Cardiac muscle cell (in vitro differentiated cells and primary cell): ENCODE measurements at regions not wholly inside any gene's neighbourhood (a gene's known extent, or its start where the extent isn't known, plus 50 kb on each side); places are given as distances from the start of the nearest gene placed in this dataset.

Experiments
- DNase-seq, 2 donors: peaks; one replicate each; pipeline versions ENCODE4 v3.0.0 to v3.0.0-alpha.2; 2010 to 2017; ENCODE audit warnings: low read depth in 1 of 2, low spot score in 1 of 2
- H3K27ac ChIP-seq: fragments of 200-600 bp; sonication (generic); 2 replicates; pipeline ENCODE4 v1.5.1; 2016
- H3K27me3 ChIP-seq: fragments of 200-600 bp; sonication (generic); 2 replicates; pipeline ENCODE4 v1.6.0; 2016; ENCODE audit warnings: control low read depth
- H3K36me3 ChIP-seq: fragments of 200-600 bp; sonication (generic); 2 replicates; pipeline ENCODE4 v1.5.1; 2016; ENCODE audit warnings: control low read depth
- H3K4me1 ChIP-seq: fragments of 200-600 bp; sonication (generic); 2 replicates; pipeline ENCODE4 v1.8.1; 2017; ENCODE audit warnings: low read depth, mild to moderate bottlenecking, mixed run types
- H3K4me3 ChIP-seq: fragments of 200-600 bp; sonication (generic); 2 replicates; pipeline ENCODE4 v1.5.1; 2016; ENCODE audit warnings: mild to moderate bottlenecking
- H3K9me3 ChIP-seq: fragments of 200-600 bp; sonication (generic); 2 replicates; pipeline ENCODE4 v1.5.1; 2017; ENCODE audit warnings: low read depth, mild to moderate bottlenecking, control low read depth
- TF ChIP-seq, protein P1 (sequence below): IDR thresholded peaks from 2 replicates; pipeline ENCODE4 v1.5.1; 2012; ENCODE audit warnings: low read depth, mild to moderate bottlenecking, low read length

DNA sequence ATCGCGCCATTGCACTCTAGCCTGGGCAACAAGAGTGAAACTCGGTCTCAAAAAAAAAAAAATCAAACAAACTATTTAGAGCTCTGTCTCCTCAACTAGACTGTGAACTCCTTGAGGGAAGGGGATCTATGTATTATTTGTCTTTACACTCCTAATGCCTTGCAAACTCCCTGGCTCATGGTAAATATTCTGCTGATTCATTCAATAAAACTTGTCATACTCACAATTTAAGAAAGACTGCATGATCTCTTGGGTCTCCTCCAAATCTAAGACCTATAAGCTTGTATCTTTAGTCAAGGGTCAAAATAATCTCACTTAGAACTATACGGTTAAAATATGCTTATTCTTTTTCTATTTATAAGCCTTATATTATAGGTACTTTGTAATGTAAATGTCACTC is 90.3 kb upstream of the NR5A2 start:
- no peaks in the 10 kb centered on the region for H3K36me3 ChIP-seq
- no peaks in the 10 kb centered on the region for H3K4me1 ChIP-seq
- TF ChIP-seq, protein P1, sequence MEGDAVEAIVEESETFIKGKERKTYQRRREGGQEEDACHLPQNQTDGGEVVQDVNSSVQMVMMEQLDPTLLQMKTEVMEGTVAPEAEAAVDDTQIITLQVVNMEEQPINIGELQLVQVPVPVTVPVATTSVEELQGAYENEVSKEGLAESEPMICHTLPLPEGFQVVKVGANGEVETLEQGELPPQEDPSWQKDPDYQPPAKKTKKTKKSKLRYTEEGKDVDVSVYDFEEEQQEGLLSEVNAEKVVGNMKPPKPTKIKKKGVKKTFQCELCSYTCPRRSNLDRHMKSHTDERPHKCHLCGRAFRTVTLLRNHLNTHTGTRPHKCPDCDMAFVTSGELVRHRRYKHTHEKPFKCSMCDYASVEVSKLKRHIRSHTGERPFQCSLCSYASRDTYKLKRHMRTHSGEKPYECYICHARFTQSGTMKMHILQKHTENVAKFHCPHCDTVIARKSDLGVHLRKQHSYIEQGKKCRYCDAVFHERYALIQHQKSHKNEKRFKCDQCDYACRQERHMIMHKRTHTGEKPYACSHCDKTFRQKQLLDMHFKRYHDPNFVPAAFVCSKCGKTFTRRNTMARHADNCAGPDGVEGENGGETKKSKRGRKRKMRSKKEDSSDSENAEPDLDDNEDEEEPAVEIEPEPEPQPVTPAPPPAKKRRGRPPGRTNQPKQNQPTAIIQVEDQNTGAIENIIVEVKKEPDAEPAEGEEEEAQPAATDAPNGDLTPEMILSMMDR: no peak
- H3K27ac ChIP-seq: no peak overlapping the region
- no peak overlapping the region for H3K4me3 ChIP-seq
- H3K9me3 ChIP-seq: no peaks in the 10 kb centered on the region
- H3K27me3 ChIP-seq: peaks cover 2% of the 10 kb centered on the region
- DNase-seq: no peak

DNA sequence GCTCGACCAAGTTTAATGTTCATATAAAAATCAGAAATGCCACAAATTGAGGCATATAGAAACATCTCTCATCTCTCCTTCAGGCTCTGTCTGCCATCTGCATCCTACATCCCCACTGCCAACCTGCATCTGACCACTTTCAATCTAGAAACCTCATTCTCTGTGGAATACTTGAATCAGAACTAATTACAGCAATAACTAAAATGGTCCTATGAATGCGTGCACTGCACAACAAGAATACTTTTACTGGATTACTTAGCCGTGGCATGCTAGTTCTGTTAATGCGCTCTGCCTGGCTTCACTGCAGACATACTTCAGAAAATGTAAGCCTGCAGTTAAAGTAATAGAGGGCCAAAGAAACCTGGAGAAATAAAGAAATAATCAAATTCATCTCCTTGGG is 89.8 kb upstream of the NR5A2 start:
- TF ChIP-seq, protein P1: no peak

DNA sequence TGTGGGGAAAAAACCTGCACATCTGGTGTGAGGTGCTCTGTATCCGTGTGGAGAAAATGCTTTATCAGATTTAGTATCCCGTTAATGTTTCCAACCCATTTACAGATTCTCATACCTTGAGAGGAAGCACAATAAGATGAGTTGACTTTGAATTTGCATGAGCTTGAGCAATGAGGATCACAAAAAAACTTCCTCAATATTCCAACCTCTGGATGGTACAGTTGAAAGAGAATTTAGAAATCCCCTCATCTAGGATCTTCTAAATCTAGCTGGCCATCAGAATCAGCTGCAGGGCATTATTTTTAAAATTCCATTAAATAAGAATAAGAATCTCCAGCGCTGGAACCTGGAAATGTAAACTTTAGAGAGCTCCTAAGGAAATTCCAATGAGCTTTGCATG is 82.5 kb upstream of the NR5A2 start:
- H3K9me3 ChIP-seq: no peaks in the 10 kb centered on the region
- TF ChIP-seq, protein P1: no peak
- H3K27me3 ChIP-seq: no peaks in the 10 kb centered on the region
- no peak overlapping the region for H3K27ac ChIP-seq
- DNase-seq: no peak
- H3K4me1 ChIP-seq: no peaks in the 10 kb centered on the region
- H3K4me3 ChIP-seq: no peak overlapping the region
- no peaks in the 10 kb centered on the region for H3K36me3 ChIP-seq

More for the DNA sequence above, 89.8 kb upstream of the NR5A2 start:
- Histone ChIP-seq H3K9me3 (no peaks in the 10 kb centered on the region), H3K4me1 (no peaks in the 10 kb centered on the region), H3K4me3 (no peak overlapping the region), H3K27me3 (peaks cover 2% of the 10 kb centered on the region), H3K27ac (no peak overlapping the region), H3K36me3 (no peaks in the 10 kb centered on the region)
- no peak for DNase-seq

DNA sequence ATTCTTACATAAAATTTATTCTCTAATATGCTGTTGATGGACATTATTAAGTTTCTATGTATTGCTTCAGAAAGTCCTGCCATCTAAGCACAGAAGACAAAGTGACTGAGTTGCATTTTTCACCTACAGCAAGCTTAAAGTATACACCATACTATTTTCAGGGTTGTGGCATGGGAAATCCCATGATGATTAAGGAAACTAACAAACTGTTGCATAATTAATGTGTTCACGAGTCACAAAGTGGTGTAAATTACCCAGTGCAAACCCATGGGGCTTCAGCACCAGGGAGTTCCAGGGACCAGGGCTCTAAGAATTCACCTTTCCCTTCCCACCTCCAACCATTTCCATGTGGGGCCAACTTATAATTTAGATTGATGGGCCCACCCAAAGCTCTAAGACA is 81.9 kb upstream of the NR5A2 start:
- Histone ChIP-seq H3K27me3 (no peaks in the 10 kb centered on the region), H3K36me3 (no peaks in the 10 kb centered on the region), H3K4me3 (no peak overlapping the region), H3K27ac (no peak overlapping the region), H3K9me3 (no peaks in the 10 kb centered on the region), H3K4me1 (no peaks in the 10 kb centered on the region)
- TF ChIP-seq, protein P1: no peak
- DNase-seq: no peak

DNA sequence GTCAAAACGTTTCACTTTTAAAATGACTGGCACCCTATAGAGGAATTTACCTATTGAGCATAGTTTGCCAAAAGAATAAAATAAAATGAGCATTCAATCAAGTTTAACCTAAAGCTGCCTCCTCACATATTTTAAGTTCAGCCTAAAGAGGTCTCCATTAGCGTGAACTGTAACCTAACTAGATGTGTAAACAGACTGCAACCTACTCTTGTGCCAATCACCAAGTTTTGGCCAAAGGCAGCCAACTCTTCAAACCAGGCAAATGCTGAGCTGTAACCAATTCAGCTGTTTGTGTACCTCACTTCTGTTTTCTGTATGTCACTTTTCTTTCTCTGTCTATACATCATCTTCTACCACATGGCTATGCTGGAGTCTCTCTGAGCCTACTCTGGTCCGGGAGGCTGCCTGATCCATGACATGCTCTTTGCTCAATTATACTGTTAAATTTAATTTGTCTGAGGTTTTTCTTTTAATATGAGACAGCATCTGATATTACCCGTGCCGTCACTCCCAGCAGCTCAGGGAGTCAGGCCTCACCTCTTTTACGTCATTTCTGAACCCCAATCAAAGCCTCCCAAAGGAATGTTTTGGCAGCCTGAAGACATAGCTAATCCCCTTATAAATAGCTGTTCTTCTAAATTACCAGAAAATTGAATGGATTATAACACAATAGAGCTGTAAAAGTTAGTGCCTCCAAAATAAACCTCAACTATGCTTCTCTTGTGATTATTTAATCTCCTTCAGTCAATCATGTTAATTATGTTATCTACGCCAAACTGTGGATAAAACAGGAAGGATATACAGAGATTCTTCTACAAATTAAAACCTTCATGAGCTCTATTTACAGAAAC is 81.0 kb upstream of the NR5A2 start:
- Histone ChIP-seq H3K4me3 (no peak overlapping the region), H3K27me3 (no peaks in the 10 kb centered on the region), H3K4me1 (no peaks in the 10 kb centered on the region), H3K27ac (no peak overlapping the region), H3K36me3 (no peaks in the 10 kb centered on the region), H3K9me3 (no peaks in the 10 kb centered on the region)
- TF ChIP-seq, protein P1: no peak
- DNase-seq: no peak
